CD4-positive, alpha-beta T cell (primary cell): ENCODE measurements at regions not wholly inside any gene's neighbourhood (a gene's known extent, or its start where the extent isn't known, plus 50 kb on each side); places are given as distances from the start of the nearest gene placed in this dataset.

Experiments
- ATAC-seq: fragments of 200-7000 bp; cut with Tn5 transposase; one replicate; pipeline ENCODE4 v1.10.0; 2022; ENCODE audit warnings: mild to moderate bottlenecking; ENCODE audit not compliant: poor library complexity
- CTCF ChIA-PET: fragments of 350-600 bp; sonication (Branson Sonifier 250); formaldehyde crosslinking; loops from one replicate; lab custom pipeline; 2021; ENCODE audit warnings: antibody characterized with exemption, inconsistent platforms; lab: Charles Lee
- POLR2A ChIA-PET: fragments of 350-600 bp; sonication (Branson Sonifier 250); formaldehyde crosslinking; loops from one replicate; lab custom pipeline; 2021; ENCODE audit warnings: antibody characterized with exemption, inconsistent platforms; lab: Charles Lee
- DNase-seq, 14 experiments: peaks; one replicate each; pipeline ENCODE4 v3.0.0-alpha.2; 2013 to 2020; ENCODE audit warnings: mixed read lengths in 2 of 14
- H3K27ac ChIP-seq, 2 donors: one replicate each; pipeline versions ENCODE4 v1.5.1 to v1.7.0; 2013; ENCODE audit warnings: low read length in 2 of 2, low read depth in 1 of 2, mild to moderate bottlenecking in 1 of 2
- H3K27me3 ChIP-seq, 2 experiments: 1 replicate in 1 of 2; 2 replicates in 1 of 2; pipeline versions ENCODE4 v1.6.1 to v1.7.0; 2013; ENCODE audit warnings: low read length in 2 of 2, control low read depth in 1 of 2, mild to moderate bottlenecking in 1 of 2, moderate library complexity in 1 of 2; ENCODE audit not compliant: insufficient read depth in 2 of 2, control insufficient read depth in 1 of 2
- H3K36me3 ChIP-seq: one replicate; pipeline ENCODE4 v1.6.1; 2013; ENCODE audit warnings: low read length, control low read depth; ENCODE audit not compliant: insufficient read depth
- H3K4me1 ChIP-seq: one replicate; pipeline ENCODE4 v1.6.1; 2013; ENCODE audit warnings: low read length, control low read depth; ENCODE audit not compliant: insufficient read depth
- H3K4me3 ChIP-seq: one replicate; pipeline ENCODE4 v1.5.1; 2013; ENCODE audit warnings: mild to moderate bottlenecking, low read length, moderate library complexity
- H3K9me3 ChIP-seq, 2 experiments: 1 replicate in 1 of 2; 2 replicates in 1 of 2; pipeline versions ENCODE4 v1.6.1 to v1.7.0; 2013; ENCODE audit warnings: low read length in 2 of 2, mild to moderate bottlenecking in 2 of 2, control low read depth in 1 of 2, moderate library complexity in 1 of 2; ENCODE audit not compliant: control insufficient read depth in 1 of 2, insufficient read depth in 1 of 2
- H3K27ac Mint-ChIP-seq: one replicate; pipeline ENCODE4 v1.8.0; 2020; ENCODE audit warnings: mixed read lengths
- H3K27me3 Mint-ChIP-seq: one replicate; pipeline ENCODE4 v1.8.0; 2021; ENCODE audit warnings: mixed read lengths
- H3K36me3 Mint-ChIP-seq: one replicate; pipeline ENCODE4 v1.8.0; 2021; ENCODE audit warnings: low read depth, mixed read lengths
- H3K4me1 Mint-ChIP-seq: one replicate; pipeline ENCODE4 v1.8.0; 2021; ENCODE audit warnings: low read depth, mixed read lengths
- H3K4me3 Mint-ChIP-seq: one replicate; pipeline ENCODE4 v1.8.0; 2020; ENCODE audit warnings: mild to moderate bottlenecking, mixed read lengths
- H3K9me3 Mint-ChIP-seq: one replicate; pipeline ENCODE4 v1.8.0; 2020; ENCODE audit warnings: mixed read lengths
- CTCF ChIP-seq: fragments of 200-600 bp; IDR thresholded peaks from one replicate; pipeline ENCODE4 v1.8.0; 2022; ENCODE audit warnings: antibody characterized with exemption, mild to moderate bottlenecking
- intact Hi-C, 2 experiments: fragments of 100-400 bp; cut with DNase I in 1 of 2; cut with micrococcal nuclease in 1 of 2; formaldehyde crosslinking; loops; one replicate each; pipeline versions ENCODE4 v1.15.1 to v1.9.0; 2023 to 2025; cut with DNase I, micrococcal nuclease

DNA sequence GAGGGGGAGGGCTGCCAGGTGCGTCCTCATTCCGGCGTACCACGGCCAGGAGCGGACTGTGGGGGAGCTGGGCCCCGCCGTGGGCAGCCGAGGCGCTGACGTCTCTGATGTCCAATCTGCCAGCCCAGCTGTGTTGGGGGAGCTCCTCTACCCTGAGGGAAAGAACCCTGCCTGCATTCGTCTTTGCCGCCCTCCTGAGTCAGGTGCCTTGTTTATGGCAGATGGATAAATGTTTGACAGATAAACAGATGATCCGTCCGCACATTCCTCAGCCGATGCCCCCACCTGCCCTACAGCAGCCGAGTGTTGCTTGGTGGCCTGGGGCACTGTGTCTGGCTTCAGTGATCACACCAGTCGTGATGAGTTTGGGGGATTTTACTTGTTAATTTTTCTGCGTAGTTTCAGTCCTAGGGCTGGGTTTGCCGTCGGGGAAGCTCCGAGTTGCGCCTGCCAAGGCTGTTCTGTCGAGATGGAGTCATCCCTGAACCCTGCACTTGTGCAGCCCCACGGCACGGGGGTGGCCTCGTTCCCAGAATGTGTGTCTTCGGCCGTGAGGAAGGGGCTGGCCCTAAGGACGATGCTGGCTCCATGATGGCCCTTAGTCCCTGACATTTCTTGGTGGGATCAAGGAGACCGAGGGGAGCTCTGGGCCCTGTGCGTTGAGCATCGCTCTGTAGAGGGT is 1083.9 kb downstream of the BRD1 start:
- H3K9me3 Mint-ChIP-seq: no peaks in the 10 kb centered on the region
- Histone ChIP-seq H3K27me3 (no peaks in the 10 kb centered on the region), H3K36me3 (no peaks in the 10 kb centered on the region), H3K4me3 (no peak overlapping the region), H3K9me3 (peaks cover 0 to 41% of the 10 kb centered on the region in 2 experiments), H3K4me1 (no peaks in the 10 kb centered on the region), H3K27ac (no peak overlapping the region)
- H3K4me3 Mint-ChIP-seq: no peak overlapping the region
- CTCF ChIA-PET: no interaction called here
- peak in 1 of 14 experiments; percentile 24 for DNase-seq
- no peaks in the 10 kb centered on the region for H3K4me1 Mint-ChIP-seq
- no peak for TF ChIP-seq CTCF
- no peak for ATAC-seq
- POLR2A ChIA-PET: no interaction called here
- no peaks in the 10 kb centered on the region for H3K36me3 Mint-ChIP-seq
- H3K27ac Mint-ChIP-seq: no peak overlapping the region
- intact Hi-C loops: no loop called here
- H3K27me3 Mint-ChIP-seq: no peaks in the 10 kb centered on the region

DNA sequence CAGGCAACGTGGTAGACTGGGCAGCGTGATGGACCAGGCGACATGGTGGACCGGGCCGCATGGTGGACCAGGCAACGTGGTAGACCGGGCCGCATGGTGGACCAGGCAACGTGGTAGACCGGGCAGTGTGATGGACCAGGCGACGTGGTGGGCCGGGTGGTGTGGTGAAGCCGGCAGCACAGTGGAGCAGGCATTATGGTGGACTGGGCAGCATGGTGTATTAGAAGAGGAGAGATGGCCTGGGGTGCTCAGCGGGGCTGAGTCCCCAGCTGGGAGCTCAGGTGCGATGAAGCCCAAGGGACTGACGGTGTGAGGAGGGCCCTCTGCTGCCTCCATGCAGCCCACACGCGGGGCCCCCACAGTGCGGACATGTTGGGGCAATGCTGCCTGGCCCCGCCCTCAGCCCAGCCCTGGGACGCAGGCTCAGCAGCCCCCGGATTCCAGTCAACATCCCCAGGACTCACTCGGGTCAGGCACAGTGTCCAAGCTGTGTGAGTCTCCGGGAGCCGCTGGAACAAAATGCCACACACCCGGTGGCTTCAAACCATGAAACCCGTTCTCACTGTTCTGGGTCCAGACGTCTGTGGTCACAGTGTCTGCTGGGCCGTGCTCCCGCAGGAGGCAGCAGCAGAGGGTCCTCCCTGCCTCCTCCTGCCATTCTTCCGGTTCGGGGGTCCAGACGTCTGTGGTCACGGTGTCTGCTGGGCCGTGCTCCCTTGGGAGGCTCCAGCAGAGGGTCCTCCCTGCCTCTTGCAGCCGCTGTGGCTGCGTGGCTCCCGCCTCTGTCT is 1084.9 kb downstream of the BRD1 start:
- CTCF ChIA-PET: no interaction called here
- Histone ChIP-seq H3K4me3 (no peak overlapping the region), H3K4me1 (no peaks in the 10 kb centered on the region), H3K27ac (no peak overlapping the region), H3K27me3 (no peaks in the 10 kb centered on the region), H3K9me3 (peaks cover 0 to 42% of the 10 kb centered on the region in 2 experiments), H3K36me3 (no peaks in the 10 kb centered on the region)
- DNase-seq (peak in 1 of 14 experiments; percentile 27), ATAC-seq (no peak)
- POLR2A ChIA-PET: no interaction called here
- Mint-ChIP-seq H3K4me1 (no peaks in the 10 kb centered on the region), H3K9me3 (no peaks in the 10 kb centered on the region), H3K4me3 (no peak overlapping the region), H3K36me3 (no peaks in the 10 kb centered on the region), H3K27me3 (no peaks in the 10 kb centered on the region), H3K27ac (no peak overlapping the region)
- no peak for TF ChIP-seq CTCF
- intact Hi-C loops: no loop called here

GRCh38 chr22:48742191-48742555 is 1085.5 kb downstream of the BRD1 start:
- Histone ChIP-seq H3K4me1 (no peaks in the 10 kb centered on the region), H3K4me3 (no peak overlapping the region), H3K9me3 (peaks cover 0 to 48% of the 10 kb centered on the region in 2 experiments), H3K36me3 (no peaks in the 10 kb centered on the region), H3K27ac (no peak overlapping the region), H3K27me3 (no peaks in the 10 kb centered on the region)
- Mint-ChIP-seq H3K36me3 (no peaks in the 10 kb centered on the region), H3K27ac (no peak overlapping the region), H3K4me3 (no peak overlapping the region), H3K9me3 (no peaks in the 10 kb centered on the region), H3K27me3 (no peaks in the 10 kb centered on the region), H3K4me1 (no peaks in the 10 kb centered on the region)
- ChIA-PET CTCF (no interaction called here), POLR2A (no interaction called here)
- intact Hi-C loops: no loop called here
- TF ChIP-seq CTCF: no peak
- DNase-seq: no peak
- ATAC-seq: no peak
